GM19468 (cell line): ENCODE measurements at regions not wholly inside any gene's neighbourhood (a gene's known extent, or its start where the extent isn't known, plus 50 kb on each side); places are given as distances from the start of the nearest gene placed in this dataset.
"Not testable (repeated sequence)": the region's sequence is repeated elsewhere in the genome, so short reads cannot be mapped to it uniquely, and the experiment has no call there.

Experiments used
- ATAC-seq: cut with Tn5 transposase; IDR thresholded peaks from one replicate; pipeline ENCODE4 v1.9.1; 2021; ENCODE audit warnings: mild to moderate bottlenecking, moderate library complexity, moderate number of reproducible peaks; ENCODE audit not compliant: unreplicated experiment; ENCODE audit errors: extremely low read depth

DNA sequence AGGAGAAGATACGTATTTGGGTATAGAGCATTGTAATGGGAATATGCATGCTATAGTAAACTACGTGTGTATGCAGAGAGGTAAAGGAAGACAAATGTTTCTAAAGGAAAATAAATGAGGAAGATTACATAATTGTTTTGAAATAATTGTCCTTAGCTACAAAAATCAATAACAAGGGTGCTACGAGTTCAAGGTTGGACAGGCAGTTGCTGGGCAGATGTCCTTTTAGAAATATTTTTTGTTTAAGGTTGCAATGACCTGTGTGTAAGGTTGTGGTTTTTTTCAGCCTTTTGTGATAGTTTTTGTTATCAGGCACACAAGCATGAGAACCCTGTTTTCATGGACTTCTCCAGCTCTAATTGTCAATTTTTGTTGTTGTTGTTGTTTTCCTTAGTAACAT is 1304.1 kb upstream of the CHAC2 start:
- no peak for ATAC-seq

DNA sequence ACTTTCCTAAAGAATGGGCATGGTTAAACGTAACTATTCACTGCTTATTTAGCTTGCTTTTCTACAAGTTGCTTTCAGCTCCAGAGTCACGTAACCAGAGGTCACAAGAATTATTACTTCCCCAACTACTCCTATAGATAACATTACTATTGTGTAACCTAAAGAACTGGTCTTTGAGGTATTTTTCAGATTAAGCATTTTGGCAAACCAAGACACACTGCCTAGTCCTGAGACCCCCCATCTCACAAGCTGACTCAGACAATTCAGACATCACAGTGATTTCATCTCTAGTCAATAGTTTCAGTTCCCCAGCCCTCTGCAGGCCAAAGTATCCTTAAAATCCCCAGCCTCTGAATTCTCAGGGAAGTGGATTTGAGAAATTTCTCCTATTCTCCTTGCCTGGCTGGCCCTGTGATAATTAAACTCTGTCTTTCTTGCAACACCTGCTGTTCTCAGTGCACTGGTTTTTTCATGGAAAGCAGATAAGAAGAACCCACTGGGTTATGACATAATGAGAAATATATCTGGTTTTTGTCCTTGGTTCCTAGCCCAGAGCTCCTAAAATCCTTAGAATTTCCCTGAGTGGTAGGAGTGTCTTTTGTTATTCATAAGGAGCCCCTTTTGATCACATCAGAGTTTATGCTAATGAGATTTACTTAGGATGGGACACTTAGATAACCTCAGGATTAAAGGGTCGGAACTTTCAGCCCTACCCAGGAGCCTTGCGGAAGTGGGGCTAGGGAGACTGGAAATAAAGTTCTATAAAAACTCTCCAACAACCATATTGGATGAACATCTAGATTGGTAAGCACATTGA is 1310.8 kb upstream of the CHAC2 start:
- no peak for ATAC-seq

DNA sequence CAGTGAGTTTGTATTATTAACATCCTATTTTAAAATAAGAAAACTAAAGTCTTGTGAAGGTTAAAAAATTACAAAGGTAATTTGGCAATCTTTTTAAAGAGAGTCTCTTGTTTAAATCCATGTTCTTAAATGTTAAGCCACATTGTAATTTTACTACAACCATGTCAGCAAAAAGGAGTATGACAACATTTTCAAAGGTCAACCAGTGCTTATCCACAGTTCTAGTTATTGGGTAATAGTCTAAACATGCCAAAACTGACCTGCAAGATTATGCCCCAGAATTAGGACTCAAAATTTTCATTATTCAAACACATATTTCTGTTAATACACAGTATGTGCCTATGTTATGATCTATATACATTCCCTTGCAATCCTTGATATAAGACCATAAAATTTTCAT is 1312.6 kb upstream of the CHAC2 start:
- no peak for ATAC-seq

DNA sequence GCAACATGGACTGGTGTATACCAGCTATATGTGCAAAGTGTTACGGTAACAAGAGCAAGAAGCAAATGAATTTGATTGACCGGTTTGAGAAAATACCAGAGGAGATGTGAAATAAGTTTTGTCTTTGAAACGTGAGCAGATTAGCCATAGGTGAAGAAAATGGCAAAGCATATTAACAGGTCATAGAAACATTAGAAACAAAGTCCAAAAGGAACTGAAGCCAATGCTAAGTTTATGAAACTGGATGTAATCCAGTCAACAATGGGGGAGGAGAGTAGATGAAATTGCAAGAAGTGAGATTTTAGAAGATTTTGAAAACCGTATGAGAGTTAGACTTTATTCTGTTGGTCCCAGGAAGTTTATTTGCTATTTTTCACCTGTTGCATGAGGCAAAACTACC is 1315.4 kb upstream of the CHAC2 start:
- no peak for ATAC-seq

DNA sequence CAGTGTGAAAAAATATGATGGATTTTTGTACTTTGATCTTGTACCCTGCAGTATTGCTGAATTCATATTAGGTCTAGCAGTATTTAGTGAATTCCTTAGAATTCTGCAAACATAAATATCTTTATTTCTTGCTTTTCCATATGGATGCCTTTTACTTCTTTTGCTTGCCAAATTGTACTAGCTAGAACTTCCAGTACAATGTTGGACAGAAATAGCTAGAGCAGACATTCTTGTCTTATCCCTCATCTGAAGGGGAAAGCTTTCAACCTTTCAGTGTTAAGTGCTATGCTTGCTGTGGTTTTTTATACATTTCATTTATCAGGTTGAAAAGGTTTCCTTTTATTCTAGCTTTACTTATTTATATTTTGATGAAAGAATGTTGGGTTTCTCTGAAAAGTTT is 1321.9 kb upstream of the CHAC2 start:
- no peak for ATAC-seq

DNA sequence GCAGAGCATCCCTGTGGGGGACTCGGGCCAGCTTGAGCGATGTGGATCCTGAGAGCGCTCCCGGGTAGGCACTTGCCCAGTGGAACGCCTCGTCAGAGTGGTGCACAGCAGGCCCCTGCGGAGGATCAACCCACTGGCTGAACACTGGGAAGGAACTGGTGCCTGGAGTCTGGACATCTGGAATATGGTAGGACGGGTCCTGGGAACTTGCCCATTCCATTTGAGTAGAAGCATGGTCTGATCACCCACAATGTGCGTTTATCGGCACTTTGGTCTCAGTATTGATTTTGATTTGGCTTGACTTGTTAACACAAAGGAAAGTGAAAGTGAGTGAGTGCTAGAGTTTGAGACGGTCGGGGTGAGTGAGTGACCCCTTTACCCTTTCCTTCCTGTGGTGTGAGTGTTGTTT is 1336.2 kb upstream of the CHAC2 start:
- no peak for ATAC-seq

DNA sequence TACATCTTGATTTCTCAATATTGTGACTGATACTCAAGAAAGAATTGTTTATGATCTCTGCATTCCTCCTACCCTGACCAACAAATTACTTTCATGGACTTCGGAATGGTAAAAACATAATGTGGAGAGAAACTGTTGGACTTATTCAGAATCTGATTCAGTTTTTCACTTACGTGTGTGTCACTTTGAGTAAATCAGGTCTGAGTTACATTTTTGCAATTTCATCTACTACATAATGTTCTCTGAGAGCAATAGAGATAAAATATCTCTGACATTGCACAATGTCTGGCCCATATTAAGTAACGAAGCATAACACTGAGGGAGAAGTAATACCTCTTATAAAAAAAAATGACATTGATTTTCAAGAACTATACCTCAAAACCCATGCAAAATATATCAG is 1337.9 kb upstream of the CHAC2 start:
- ATAC-seq, result no peak

DNA sequence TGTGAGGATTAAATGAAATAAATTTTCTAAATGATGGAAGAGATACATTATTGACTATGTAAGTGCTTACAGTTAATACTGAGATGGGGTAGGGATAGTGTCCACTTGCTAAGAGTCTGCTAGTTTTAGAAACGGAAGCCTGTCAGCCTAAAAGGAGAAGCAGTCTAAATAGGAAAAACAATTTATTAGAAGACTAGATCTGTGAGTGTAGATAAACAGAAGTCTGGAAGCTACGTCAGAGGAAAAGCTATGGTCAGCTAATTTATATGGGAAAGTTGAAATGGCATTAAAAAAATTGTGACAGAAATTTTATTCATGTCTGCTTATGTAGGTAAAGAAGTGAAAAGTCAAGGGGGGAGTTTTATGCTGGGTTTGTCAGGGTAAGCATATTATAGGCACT is 1338.4 kb upstream of the CHAC2 start:
- no peak for ATAC-seq

DNA sequence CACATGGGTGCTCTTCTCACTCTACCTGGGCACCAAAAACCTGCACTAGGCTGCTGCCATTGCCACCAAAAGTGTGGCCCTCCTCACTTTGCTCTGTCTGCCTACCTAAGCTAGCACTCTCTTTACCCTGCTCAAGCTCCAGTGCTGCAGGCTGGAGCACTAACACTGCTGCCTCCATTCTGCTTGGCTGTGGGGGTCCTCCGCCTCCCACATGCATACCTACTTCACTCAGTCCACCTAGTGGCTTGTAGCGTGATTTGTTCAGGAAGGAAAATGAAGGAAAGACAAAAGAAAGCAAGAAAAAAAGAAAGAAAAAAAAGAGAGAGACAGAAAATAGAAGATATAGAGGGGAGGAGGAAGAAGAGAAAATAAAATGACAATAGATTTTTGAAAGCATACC is 1339.4 kb upstream of the CHAC2 start:
- ATAC-seq, result no peak

DNA sequence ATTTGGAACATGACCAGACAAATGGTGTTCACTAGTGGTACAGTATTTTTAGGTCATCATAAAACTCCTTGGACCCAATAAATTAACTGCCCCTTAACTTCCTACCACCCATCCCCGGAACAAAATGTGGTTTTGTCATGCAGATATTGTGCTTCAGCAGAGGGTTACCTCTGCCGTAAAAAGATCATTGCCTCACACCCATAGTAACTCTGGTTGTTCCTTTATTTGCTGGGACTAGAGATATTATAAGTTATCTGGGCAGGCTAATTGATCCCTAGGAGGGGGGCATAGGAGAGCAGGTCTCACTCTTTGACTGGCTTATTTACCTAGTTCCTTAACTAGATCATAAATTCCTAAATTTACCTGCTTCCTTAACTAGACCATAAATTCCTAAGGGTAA is 1343.9 kb upstream of the CHAC2 start:
- ATAC-seq, result no peak

DNA sequence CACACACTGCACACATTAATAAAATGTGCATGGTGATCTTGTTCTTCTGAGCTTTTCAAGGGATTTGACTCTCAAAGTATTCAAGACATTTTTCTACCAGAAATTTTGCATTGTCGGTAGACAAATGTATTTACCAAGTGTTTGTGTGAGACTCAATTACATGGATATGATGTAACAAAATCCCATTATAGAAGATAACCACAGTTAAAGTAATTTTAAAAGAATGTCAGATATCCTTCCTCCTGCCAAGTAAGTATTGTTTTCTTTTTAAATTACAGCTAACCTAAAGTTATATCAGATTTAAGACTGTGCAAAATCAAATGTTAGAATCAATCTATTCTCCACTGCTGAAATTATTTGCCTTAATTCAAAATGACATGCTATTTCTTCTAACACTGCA is 1344.5 kb upstream of the CHAC2 start:
- no peak for ATAC-seq

DNA sequence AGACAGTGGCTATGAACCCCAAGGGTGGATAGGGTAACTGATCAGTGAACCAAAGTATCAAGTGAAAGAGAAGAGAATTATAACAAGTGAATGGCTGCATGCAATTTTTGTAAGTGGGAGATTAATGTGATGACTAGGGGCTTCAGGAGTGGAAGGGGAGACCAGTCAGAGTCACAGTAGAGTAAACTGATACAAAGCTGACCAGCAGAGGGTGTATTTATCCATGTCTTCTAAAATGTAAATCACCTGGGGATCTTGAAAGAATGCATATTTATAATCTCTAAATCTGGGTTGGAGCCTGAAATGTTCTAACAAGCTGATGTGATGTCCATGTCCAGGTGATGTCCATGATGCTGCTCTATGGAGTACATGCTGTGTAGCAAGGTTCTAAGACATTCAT is 1351.3 kb upstream of the CHAC2 start:
- ATAC-seq, result no peak

DNA sequence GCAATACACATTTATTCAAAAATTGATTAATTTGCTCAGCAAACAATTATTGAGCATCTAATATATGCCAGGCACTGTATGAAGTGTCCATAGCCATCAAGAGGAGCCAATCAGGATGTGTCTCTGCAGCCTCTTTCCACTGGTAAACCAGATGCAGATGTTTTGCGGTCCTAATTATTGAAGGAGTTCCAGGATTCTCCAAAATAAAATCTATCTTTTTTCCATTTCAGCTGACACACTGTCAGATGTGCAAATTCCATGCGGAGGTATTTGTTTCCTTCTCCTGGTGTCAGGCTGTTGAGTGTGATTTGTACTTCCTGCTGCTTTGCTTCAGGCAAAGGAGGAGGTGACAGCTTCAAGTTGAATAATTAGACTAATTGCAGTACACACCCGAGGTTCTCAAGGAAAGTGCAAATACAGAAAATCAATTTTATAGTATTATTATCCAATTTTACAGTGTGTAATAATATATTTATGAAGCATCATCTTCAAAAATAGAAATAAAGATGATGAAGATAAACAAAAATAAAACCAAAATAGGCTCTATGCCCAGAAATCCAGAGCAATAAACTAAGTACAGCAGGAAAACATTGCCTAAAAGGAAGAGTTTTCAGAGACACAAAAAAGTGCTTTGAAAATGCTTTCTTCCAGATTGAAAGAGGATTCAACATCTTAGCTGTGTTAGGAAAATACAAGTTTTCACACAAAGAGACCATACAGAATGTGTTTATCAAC is 1352.9 kb upstream of the CHAC2 start:
- ATAC-seq, result no peak

DNA sequence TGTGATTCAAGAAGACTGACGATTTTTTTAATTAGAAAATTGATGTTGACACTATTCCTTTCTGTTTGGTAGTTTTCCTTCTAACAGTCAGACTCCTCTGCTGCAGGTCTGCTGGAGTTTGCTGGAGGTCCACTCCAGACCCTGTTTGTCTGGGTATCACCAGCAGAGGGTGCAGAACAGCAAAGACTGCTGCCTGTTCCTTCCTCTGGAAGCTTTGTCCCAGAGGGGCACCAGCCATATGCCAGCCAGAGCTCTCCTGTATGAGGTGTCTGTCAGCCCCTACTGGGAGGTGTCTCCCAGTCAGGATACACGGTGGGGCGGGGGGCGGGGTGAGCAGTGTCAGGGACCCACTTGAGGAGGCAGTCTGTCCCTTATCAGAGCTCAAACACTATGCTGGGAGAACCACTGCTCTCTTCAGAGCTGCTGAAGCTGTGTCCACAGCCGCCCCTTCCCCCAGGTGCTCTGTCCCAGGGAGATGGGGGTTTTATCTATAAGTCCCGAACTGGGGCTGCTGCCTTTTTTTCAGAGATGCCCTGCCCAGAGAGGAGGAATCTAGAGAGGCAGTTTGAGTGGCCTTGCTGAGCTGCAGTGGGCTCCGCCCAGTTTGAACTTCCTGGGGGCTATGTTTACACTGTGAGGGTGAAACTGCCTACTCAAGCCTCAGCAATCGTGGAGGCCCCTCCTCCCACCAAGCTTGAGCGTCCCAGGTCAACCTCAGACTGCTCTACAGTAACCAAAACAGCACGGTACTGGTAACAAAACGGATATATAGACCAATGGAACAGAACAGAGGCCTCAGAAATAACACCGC is 1358.1 kb upstream of the CHAC2 start:
- not testable (repeated sequence) for ATAC-seq

DNA sequence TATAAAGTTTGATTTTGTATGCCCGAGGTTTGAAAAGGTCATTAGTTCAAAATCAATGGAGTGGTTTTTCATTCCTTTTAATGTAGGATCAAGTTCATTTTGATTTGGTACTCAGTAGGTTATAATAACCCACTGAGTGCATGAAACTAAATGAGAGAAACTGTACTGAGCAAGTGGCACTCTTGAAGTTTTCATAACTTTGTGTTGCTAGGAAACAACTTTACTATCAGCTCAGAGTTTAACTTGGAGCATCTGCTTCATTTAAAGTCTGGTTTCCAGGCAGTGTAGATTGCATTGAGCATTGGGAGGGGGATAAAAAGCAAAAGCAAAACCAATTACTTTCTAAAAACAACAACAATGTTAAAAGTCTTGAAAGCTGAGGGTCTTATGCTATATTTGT is 1361.6 kb upstream of the CHAC2 start:
- ATAC-seq, result no peak

DNA sequence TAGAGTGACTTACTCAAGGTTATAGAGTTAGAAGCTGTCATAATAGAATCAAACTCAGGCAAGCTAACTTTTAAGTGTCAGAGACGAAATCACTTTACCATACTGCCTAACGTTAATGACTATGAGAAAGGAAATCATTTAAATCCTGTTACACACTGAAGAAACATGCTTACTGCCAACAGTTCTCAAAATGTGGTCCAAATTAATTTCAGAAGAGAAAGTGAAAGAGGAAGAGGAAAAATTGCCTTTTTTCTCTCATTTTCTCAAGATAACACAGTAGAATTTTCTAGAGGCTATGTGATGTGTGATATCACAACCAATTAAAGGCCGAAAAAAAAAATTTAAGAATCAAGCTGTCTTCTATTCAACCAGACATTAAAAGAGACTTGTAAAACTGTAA is 1362.7 kb upstream of the CHAC2 start:
- no peak for ATAC-seq

DNA sequence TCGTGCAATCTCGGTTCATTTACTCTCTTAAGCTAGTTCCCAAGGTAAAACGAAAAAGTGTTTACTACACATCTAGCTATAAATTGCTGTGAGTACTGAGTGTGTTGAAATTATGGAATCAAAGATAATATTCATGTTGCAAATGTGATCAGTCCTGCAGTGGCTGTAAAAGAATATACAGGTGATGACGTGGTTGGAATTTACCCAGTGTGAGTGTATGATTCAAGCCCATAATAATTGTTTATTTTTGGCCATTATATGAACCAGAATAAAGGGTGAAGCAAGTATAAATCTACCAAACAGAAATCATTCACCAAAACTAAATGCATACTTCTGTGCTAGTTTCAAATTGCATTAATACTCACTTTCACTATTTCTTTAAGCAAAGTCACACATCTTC is 1363.6 kb upstream of the CHAC2 start:
- ATAC-seq, result no peak

DNA sequence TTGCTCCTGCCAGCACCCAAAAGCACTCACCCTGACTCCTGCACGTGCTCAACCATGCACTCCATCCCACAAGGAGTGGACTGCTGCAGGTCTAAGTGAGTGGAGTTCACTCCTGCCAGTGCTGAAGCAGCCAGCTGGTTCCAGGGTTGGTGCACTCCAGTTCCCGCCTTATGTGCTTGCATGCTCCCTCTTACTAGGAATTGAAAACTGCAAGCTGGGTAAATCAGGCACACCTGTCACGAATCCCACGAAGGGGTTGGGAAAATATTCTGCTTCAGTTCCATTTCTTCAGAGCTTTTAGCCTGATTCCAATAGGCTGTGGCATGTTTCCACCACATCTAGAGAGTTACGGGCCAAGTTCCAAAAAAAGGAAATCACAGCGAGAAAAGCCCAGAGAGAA is 1365.5 kb upstream of the CHAC2 start:
- ATAC-seq, result no peak

DNA sequence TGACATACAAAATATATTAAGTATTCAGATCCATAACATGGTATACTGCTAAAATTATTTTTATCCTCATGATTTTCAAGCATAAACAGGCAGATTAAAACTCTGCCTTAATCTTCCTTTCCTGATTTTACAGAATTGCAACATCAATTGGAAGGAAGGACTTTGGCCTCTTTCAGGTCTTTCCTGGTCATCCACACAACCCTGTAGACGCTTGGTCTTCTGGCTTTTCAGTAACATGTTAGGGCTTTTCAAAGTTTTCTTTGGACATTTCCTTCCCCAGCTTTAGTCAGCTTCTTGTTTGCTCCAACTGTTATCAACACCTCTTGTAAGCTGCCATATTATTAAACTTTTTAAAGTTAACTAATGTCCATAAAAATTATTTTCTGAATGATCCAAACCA is 1364.9 kb upstream of the NRXN1 start:
- no peak for ATAC-seq

DNA sequence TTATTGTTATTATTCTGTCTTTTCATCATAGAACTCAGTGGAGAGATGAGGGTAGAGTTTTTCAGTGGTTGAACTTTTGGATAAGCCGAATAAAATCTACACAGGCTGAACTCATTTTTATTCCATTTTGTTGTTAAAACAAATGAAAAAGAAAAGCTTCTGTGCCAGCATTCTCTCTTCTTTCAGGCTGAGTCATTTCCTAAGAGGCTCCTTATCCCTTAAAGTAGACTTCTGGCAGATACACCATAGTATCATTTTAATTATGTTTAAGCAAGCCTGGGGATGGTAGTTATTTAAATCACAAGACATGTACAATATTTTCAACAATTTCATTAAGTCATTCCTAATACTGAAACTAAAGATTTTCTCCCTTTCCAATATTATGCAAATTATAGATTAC is 1364.0 kb upstream of the NRXN1 start:
- ATAC-seq, result no peak

DNA sequence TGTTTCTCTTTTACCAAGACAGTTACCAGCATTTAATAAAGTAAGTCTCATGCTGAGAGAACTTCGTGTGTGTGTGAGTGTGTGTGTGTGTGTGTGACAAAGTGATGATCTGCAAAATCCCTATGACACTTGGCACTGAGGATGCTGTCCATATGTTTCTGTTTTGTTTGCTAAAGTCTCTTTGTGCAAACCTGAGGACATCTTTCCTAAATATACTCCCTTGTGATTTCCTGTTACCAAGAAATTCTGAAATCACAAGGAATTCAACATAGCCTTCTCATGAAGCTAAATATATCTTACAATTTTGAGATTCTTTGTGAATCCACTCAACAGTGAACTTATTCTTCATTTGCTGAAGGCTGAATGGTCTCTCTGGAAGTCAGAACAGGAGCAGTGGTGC is 1359.7 kb upstream of the NRXN1 start:
- ATAC-seq, result no peak
